ENCODE measurements at regions not wholly inside any gene's neighbourhood (a gene's known extent, or its start where the extent isn't known, plus 50 kb on each side); places are given as distances from the start of the nearest gene placed in this dataset.

DNA sequence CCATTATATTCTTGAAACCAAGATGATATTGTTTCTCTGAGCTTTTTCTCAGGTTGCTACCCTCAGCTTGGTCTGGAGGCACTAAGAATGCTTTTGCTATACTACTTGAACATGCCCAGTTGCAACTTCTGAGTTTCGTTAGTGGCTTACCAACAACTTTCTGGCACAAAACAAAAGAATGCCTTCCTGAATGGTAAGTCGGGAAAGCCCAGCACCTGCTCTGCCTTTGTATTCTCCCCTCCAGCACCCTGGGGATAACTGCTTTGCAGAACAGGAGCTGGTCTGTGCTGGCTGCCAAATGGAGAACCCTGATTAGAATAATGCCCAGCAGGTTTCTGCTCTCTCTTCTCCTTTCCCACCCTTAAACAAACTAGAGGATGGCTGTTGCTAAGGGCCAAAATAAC lies 149.3 kb downstream of the TGFB2 start:
- Mint-ChIP-seq H3K4me3 (no peak overlapping the region), H3K9me3 (peaks cover 0 to 2% (median 0%) of the 10 kb centered on the region in 7 donors), H3K4me1 (peaks cover 14% of the 10 kb centered on the region), H3K27me3 (ENCODE audit: low read depth in 3 of 3) (peaks cover 1 to 6% (median 5%) of the 10 kb centered on the region in 3 donors), H3K36me3 (no peaks in the 10 kb centered on the region), H3K27ac (no peak overlapping the region)
- no peaks in the 10 kb centered on the region for H3K36me3 ChIP-seq (replicated peaks in 1 of 2; ENCODE audit: control insufficient read depth in 1 of 2, insufficient read depth in 2 of 2, low read length in 2 of 2)
- H3K4me3 ChIP-seq (replicated peaks in 1 of 3; ENCODE audit: low read depth in 2 of 3, low read length in 3 of 3) = no peak overlapping the region
- TF ChIP-seq, protein P1, sequence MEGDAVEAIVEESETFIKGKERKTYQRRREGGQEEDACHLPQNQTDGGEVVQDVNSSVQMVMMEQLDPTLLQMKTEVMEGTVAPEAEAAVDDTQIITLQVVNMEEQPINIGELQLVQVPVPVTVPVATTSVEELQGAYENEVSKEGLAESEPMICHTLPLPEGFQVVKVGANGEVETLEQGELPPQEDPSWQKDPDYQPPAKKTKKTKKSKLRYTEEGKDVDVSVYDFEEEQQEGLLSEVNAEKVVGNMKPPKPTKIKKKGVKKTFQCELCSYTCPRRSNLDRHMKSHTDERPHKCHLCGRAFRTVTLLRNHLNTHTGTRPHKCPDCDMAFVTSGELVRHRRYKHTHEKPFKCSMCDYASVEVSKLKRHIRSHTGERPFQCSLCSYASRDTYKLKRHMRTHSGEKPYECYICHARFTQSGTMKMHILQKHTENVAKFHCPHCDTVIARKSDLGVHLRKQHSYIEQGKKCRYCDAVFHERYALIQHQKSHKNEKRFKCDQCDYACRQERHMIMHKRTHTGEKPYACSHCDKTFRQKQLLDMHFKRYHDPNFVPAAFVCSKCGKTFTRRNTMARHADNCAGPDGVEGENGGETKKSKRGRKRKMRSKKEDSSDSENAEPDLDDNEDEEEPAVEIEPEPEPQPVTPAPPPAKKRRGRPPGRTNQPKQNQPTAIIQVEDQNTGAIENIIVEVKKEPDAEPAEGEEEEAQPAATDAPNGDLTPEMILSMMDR (IDR thresholded peaks at IDR 0.05) = no peak
- H3K4me1 ChIP-seq (ENCODE audit: control insufficient read depth in 1 of 2, insufficient read depth in 2 of 2, low read length in 2 of 2) = peaks cover 11 to 12% of the 10 kb centered on the region in 2 donors
- H4K20me1 ChIP-seq (ENCODE audit: insufficient read depth, low read length) = no peaks in the 10 kb centered on the region
- no peak overlapping the region for H2AFZ ChIP-seq (ENCODE audit: insufficient read depth, low read depth, low read length, poor library complexity, severe bottlenecking)
- H3K27me3 ChIP-seq (ENCODE audit: control insufficient read depth in 2 of 2, insufficient read depth in 2 of 2, low read length in 2 of 2) = peaks cover 0 to 4% of the 10 kb centered on the region in 2 donors
- H3K27ac ChIP-seq (ENCODE audit: low read depth in 1 of 2, low read length in 2 of 2) = no peak overlapping the region
- intact Hi-C loops (cut with micrococcal nuclease) = no loop called here
- H3K9me3 ChIP-seq (replicated peaks in 1 of 2; ENCODE audit: control insufficient read depth in 1 of 2, insufficient read depth in 1 of 2, low read length in 2 of 2) = no peaks in the 10 kb centered on the region
- H3K4me2 ChIP-seq (replicated peaks; ENCODE audit: extremely low read depth, low read length, poor library complexity, severe bottlenecking) = no peak overlapping the region
- 100% methylated on average over 1 of the region's 2 CpGs for WGBS (ENCODE audit: insufficient coverage)
- H3K9ac ChIP-seq (ENCODE audit: insufficient read depth, low read length, poor library complexity, severe bottlenecking) = no peak overlapping the region
- H3K79me2 ChIP-seq (ENCODE audit: insufficient read depth, low read length) = no peaks in the 10 kb centered on the region
- no peak for DNase-seq

DNA sequence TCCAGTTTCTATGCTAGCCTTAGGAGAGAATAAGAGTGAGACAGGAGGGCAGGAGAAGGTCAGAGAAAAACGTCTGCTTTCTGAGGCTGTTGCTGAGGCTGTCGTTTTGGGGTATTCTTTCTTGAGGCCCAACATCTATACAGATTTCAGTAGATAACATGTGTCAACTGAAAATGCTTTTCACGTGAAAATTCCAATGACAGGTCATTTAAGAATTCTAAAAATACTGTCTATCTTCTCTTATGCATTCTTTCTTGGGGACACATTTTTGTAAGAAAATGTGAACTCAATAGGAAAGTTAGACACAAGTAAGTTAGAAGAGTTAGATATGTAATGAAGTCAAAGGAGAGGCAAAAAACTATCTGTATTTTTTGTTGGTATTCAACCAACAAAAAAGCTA lies 150.8 kb downstream of the TGFB2 start:
- Histone ChIP-seq H3K79me2 (ENCODE audit: insufficient read depth, low read length) (no peaks in the 10 kb centered on the region), H3K4me3 (replicated peaks in 1 of 3; ENCODE audit: low read depth in 2 of 3, low read length in 3 of 3) (no peak overlapping the region), H3K4me1 (ENCODE audit: control insufficient read depth in 1 of 2, insufficient read depth in 2 of 2, low read length in 2 of 2) (peaks cover 17 to 18% of the 10 kb centered on the region in 2 donors), H3K36me3 (replicated peaks in 1 of 2; ENCODE audit: control insufficient read depth in 1 of 2, insufficient read depth in 2 of 2, low read length in 2 of 2) (no peaks in the 10 kb centered on the region), H3K4me2 (replicated peaks; ENCODE audit: extremely low read depth, low read length, poor library complexity, severe bottlenecking) (no peak overlapping the region), H3K27ac (ENCODE audit: low read depth in 1 of 2, low read length in 2 of 2) (no peak overlapping the region), H2AFZ (ENCODE audit: insufficient read depth, low read depth, low read length, poor library complexity, severe bottlenecking) (no peak overlapping the region), H3K9ac (ENCODE audit: insufficient read depth, low read length, poor library complexity, severe bottlenecking) (no peak overlapping the region), H3K27me3 (ENCODE audit: control insufficient read depth in 2 of 2, insufficient read depth in 2 of 2, low read length in 2 of 2) (peaks cover 0 to 4% of the 10 kb centered on the region in 2 donors), H3K9me3 (replicated peaks in 1 of 2; ENCODE audit: control insufficient read depth in 1 of 2, insufficient read depth in 1 of 2, low read length in 2 of 2) (no peaks in the 10 kb centered on the region), H4K20me1 (ENCODE audit: insufficient read depth, low read length) (no peaks in the 10 kb centered on the region)
- TF ChIP-seq, protein P1 (IDR thresholded peaks at IDR 0.05) = no peak
- no CpG with 5 or more reads among the region's 3 CpGs for WGBS (ENCODE audit: insufficient coverage)
- intact Hi-C loops (cut with micrococcal nuclease) = no loop called here
- H3K27me3 Mint-ChIP-seq (ENCODE audit: low read depth in 3 of 3) = peaks cover 0 to 6% (median 1%) of the 10 kb centered on the region in 3 donors
- no peaks in the 10 kb centered on the region for H3K9me3 Mint-ChIP-seq
- no peak overlapping the region for H3K4me3 Mint-ChIP-seq
- DNase-seq = no peak
- no peak overlapping the region for H3K27ac Mint-ChIP-seq
- peaks cover 21% of the 10 kb centered on the region for H3K4me1 Mint-ChIP-seq
- no peaks in the 10 kb centered on the region for H3K36me3 Mint-ChIP-seq
